H4 (cell line): ENCODE measurements at regions not wholly inside any gene's neighbourhood (a gene's known extent, or its start where the extent isn't known, plus 50 kb on each side); places are given as distances from the start of the nearest gene placed in this dataset.
A peak's percentile ranks its signal among the peaks of the same experiment; 100 is the strongest.
"Not testable (repeated sequence)": the region's sequence is repeated elsewhere in the genome, so short reads cannot be mapped to it uniquely, and the experiment has no call there.

Experiments used
- DNase-seq: peaks from one replicate; pipeline ENCODE4 v3.0.0-alpha.2; 2015; ENCODE audit warnings: low spot score

- not testable (repeated sequence) for DNase-seq
Observed at GRCh38 chr17:62196587-62196986, 131.5 kb upstream of the MED13 start.

GRCh38 chr17:62194401-62194800 is 129.3 kb upstream of the MED13 start:
- no peak for DNase-seq

GRCh38 chr17:62193249-62193648 is 128.2 kb upstream of the MED13 start:
- DNase-seq: no peak

- no peak for DNase-seq
Observed at GRCh38 chr17:62191390-62192361, 126.6 kb upstream of the MED13 start.

- DNase-seq: no peak
Observed at GRCh38 chr17:62189377-62189776, 124.3 kb upstream of the MED13 start.

DNA sequence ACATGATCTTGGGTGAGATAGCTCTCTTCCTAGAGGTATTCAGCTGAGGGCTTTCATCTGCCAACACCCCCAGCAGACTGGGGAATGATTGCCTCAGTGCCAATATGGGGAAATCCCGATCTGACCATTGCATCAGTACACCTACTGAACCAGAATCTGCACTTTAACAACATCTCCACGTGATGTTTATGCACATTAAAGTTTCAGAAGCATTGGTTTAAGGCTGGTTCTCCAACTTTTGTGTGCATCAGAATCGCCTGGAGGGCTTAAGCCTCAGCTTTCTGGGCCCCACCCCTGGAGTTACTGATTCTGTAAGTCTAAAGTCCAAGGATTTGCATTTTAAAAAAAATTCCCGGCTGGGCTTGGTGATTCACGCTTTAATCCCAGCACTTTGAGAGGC is 123.6 kb upstream of the MED13 start:
- DNase-seq: no peak

DNA sequence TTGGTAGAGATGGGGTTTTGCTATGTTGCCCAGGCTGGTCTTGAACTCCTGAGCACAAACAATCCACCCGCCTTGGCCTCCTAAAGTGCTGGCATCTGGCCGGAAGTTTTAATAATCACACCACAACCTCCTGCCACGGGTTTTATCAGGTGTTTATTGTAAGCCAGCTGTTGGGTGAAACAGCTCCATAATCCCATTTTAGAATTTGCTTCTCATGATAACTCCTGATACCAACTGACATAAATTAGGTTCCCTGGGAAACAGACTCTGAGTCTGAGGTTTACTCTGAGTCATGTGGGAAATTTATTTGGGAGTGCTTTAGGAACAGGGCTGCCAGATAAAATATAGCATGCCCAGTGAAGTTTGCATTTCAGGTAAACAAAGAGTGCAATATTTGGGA is 122.6 kb upstream of the MED13 start:
- DNase-seq: peak; percentile 96

DNA sequence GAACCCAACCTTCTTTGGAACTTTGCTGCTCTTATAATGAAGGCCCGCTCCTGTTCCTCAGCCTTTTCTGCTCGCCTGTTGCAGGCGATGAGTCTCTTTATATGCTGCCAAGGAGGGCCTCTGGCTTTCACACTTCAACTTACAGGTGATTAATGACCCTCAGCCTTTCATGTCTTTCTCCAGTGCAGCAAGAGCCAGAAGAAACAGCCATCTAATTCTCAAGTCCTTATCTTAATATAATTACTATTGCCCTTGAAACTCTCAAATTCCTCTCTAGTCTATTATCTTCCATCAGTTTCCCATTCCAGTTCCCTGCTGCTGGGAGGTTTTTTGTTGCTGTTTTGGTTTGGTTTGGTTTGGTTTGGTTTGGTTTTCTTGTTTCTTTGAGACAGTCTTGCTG is 121.8 kb upstream of the MED13 start:
- no peak for DNase-seq

- DNase-seq: no peak
Observed at GRCh38 chr17:62180772-62181171, 115.7 kb upstream of the MED13 start.

GRCh38 chr17:62179525-62180161 is 114.6 kb upstream of the MED13 start:
- DNase-seq: peak; percentile 92

DNA sequence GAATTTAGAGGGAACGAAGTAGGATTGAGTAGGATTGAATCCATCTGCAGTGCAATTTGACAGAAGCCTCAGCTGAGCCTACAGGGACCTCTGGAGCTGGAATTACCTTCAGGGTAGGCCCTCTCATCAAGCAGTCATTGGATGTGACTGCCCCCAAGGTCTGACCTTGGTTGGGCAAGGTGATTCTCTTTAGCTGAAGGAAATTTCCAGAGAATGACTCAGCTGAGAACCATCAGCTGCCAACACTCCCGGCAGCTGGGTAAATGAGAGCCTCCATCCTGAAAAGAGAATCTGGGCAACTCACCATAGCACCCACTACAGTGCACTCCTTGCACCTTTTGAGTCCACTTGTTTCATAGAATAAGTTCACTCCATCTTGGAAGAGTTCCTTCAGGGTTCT is 113.5 kb upstream of the MED13 start:
- peak; percentile 28 for DNase-seq

DNA sequence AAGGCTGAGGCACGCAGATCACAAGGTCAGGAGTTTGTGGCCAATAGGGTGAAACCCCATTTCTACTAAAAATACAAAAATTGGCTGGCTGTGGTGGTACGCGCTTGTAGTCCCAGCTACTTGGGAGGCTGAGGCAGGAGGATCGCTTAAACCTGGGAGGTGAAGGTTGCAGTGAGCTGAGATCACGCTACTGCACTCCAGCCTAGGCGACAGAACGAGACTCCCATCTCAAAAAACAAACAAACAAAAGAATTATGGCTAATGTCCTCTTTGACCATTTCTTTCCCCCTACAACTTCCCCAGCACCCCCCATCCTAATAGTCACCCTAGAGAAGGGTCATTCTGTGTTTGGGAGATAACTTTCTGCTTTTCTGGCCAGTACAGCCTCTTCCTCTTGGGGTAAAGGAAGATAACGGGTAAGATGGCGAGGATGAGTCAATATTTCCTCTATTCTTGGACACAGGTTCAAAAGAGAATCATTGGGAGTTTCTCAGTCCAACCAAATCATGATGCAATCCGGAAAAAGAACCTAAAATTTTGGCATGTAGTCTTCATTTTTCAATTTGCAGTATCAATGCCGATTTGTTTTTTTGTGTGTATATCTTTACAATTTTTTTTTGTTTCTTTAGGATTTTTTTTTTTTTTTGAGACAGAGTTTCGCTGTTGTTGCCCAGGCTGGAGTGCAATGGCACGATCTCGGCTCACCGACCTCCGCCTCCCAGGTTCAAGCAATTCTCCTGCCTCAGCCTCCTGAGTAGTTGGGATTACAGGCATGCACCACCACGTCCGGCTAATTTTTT is 107.6 kb upstream of the MED13 start:
- no peak for DNase-seq

DNA sequence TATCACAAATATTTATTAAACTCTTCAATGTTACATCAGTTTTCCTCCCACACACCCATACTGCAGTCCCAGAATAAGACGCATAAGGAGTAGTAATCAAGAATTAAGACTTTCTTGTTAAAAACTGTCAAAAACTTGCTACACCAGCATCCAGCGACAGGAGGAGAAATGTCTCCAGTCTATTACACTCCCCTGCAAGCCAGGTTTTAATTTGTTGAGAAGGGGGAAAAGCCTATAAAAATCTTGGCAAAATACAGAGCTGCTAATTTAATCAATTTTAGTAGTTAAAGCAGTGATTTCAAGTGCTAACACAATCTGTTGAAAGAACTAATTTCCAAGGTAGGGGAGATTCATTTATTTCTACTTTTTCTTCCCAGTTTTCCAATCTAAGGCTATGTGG is 102.0 kb upstream of the MED13 start:
- DNase-seq: no peak

GRCh38 chr17:62164747-62165722 is 100.0 kb upstream of the MED13 start:
- no peak for DNase-seq

GRCh38 chr17:62163847-62164246 is 98.8 kb upstream of the MED13 start:
- DNase-seq: no peak

- DNase-seq: no peak
Observed at GRCh38 chr17:62162898-62163297, 97.8 kb upstream of the MED13 start.

DNA sequence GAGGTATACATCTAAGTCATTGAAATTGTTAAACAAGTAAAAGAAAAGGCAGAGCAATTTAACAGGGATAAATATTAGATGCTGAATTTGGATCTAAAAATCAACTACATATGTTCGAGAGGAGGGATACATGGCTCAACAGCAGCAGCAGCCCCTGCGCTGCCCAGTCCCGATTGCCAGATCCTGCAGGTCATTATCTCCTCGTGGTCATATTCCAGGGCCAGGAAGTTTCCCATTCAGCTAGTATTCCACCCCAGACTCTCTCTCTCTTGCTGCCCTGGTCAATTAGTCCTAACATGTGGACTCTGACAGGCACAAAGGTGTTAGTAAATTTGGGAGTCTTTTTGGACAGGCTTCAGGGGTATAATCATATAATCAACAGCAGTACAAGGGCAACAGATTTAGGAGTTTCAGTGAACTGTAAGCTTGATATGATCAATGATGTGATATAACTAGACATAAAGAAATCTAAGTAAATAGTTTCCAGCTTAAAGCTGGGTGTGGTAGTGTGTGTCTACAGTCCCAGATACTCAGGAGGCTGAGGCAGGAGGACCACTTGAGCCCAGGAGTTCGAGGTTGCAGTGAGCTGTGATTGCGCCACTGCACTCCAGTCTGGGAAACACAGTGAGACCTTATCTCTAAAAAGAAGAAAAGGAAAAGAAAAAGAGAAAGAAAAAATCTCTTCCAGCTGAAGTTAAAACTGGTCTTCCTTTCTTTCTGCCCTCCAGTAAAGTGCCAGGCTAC is 96.5 kb upstream of the MED13 start:
- DNase-seq: no peak

GRCh38 chr17:62160816-62161215 is 95.7 kb upstream of the MED13 start:
- no peak for DNase-seq

DNA sequence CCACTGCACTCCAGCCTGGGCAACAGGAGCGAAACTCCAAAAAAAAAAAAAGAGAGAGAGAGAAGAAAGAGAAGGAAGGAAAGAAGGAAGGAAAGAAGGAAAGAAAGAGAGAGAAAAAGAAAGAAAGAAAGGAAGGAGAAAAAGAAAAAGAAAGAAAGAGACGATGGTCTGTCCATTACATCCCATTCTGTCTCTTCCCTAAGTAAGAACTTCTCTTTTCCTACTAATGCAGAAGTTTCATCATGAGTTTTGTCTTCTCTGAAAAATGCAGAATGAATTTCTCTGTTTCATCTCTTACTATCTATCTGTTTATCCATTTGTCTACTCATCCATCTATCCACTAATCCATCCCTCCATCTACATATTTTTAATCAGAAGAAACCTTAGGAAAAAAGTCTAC is 94.9 kb upstream of the MED13 start:
- no peak for DNase-seq

GRCh38 chr17:62156949-62157348 is 91.9 kb upstream of the MED13 start:
- no peak for DNase-seq
